ENCODE measurements at regions not wholly inside any gene's neighbourhood (a gene's known extent, or its start where the extent isn't known, plus 50 kb on each side); places are given as distances from the start of the nearest gene placed in this dataset.

- Histone ChIP-seq H4K5ac (ENCODE audit: insufficient read length, low read depth, low read length) (no peak overlapping the region), H4K8ac (replicated peaks; ENCODE audit: insufficient read length, low read depth, low read length) (no peak overlapping the region), H2BK120ac (ENCODE audit: low read depth, low read length, poor library complexity, severe bottlenecking) (no peak overlapping the region), H3T11ph (ENCODE audit: low read length) (no peak overlapping the region), H3K27me3 (ENCODE audit: insufficient read depth, low read length) (no peaks in the 10 kb centered on the region), H3K27ac (ENCODE audit: insufficient read length, low read depth, low read length) (no peak overlapping the region), H3K23ac (ENCODE audit: insufficient read length, low read depth, low read length) (no peak overlapping the region), H3K4me1 (ENCODE audit: insufficient read depth, low read length) (no peaks in the 10 kb centered on the region), H4K91ac (ENCODE audit: insufficient read length, low read depth, low read length) (no peak overlapping the region), H3K4me2 (ENCODE audit: insufficient read depth, insufficient read length, low read length) (no peak overlapping the region), H3K4ac (ENCODE audit: low read depth, low read length) (no peak overlapping the region), H3K18ac (ENCODE audit: insufficient read length, low read depth, low read length) (no peak overlapping the region), H3K79me1 (ENCODE audit: insufficient read depth, low read depth, low read length, poor library complexity, severe bottlenecking) (no peaks in the 10 kb centered on the region), H2AK5ac (ENCODE audit: insufficient read length, low read length) (no peak overlapping the region), H2BK12ac (ENCODE audit: insufficient read length, low read depth, low read length) (no peak overlapping the region), H2AFZ (ENCODE audit: low read length) (no peak overlapping the region), H3K56ac (ENCODE audit: insufficient read length, low read depth, low read length) (no peak overlapping the region), H4K20me1 (ENCODE audit: control insufficient read depth, insufficient read depth, insufficient read length) (no peaks in the 10 kb centered on the region), H3K14ac (ENCODE audit: insufficient read depth, low read length) (no peak overlapping the region), H2BK5ac (ENCODE audit: insufficient read length, low read length) (no peak overlapping the region), H3K9ac (ENCODE audit: extremely low read depth, insufficient read length, low read length) (no peak overlapping the region), H2BK20ac (ENCODE audit: low read depth, low read length, poor library complexity, severe bottlenecking) (no peak overlapping the region), H2BK15ac (ENCODE audit: low read depth, low read length) (no peak overlapping the region), H3K79me2 (ENCODE audit: insufficient read depth, low read length) (no peaks in the 10 kb centered on the region), H3K9me3 (ENCODE audit: control insufficient read depth, low read depth, low read length) (no peaks in the 10 kb centered on the region), H3K23me2 (ENCODE audit: insufficient read length, low read depth, low read length, poor library complexity, severe bottlenecking) (no peaks in the 10 kb centered on the region)
- DNase-seq, result no peak
- Mint-ChIP-seq H3K9me3 (peaks cover 18 to 25% of the 10 kb centered on the region in 2 experiments), H3K36me3 (ENCODE audit: insufficient read depth in 1 of 3, low read depth in 3 of 3) (peaks cover 0 to 11% (median 3%) of the 10 kb centered on the region in 3 experiments; a peak in 4 of 7 replicates), H3K4me1 (no peaks in the 10 kb centered on the region), H3K27me3 (ENCODE audit: low read depth) (no peaks in the 10 kb centered on the region; the same call in 1 of the 2 replicates), H3K4me3 (no peak overlapping the region), H3K27ac (no peak overlapping the region)
- WGBS (ENCODE audit: extremely low coverage, insufficient read length, low lambda C conversion rate), result no CpG with 5 or more reads among the region's 3 CpGs
- TF ChIP-seq, protein P1, sequence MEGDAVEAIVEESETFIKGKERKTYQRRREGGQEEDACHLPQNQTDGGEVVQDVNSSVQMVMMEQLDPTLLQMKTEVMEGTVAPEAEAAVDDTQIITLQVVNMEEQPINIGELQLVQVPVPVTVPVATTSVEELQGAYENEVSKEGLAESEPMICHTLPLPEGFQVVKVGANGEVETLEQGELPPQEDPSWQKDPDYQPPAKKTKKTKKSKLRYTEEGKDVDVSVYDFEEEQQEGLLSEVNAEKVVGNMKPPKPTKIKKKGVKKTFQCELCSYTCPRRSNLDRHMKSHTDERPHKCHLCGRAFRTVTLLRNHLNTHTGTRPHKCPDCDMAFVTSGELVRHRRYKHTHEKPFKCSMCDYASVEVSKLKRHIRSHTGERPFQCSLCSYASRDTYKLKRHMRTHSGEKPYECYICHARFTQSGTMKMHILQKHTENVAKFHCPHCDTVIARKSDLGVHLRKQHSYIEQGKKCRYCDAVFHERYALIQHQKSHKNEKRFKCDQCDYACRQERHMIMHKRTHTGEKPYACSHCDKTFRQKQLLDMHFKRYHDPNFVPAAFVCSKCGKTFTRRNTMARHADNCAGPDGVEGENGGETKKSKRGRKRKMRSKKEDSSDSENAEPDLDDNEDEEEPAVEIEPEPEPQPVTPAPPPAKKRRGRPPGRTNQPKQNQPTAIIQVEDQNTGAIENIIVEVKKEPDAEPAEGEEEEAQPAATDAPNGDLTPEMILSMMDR (conservative IDR thresholded peaks at IDR 0.05), result peak; percentile 45
Measured at GRCh38 chr12:104877103-104877705, 80.9 kb downstream of the SLC41A2 start.
